Spleen (tissue), 11 donors: ENCODE measurements at regions not wholly inside any gene's neighbourhood (a gene's known extent, or its start where the extent isn't known, plus 50 kb on each side); places are given as distances from the start of the nearest gene placed in this dataset.

Experiments
- DNase-seq: peaks from one replicate; pipeline ENCODE4 v3.0.0-alpha.2; 2020
- H3K27ac ChIP-seq, 8 donors: fragments of 200-600 bp; sonication (generic) in 7 of 8; 1 replicate in 4 of 8; 2 replicates in 4 of 8; pipeline versions ENCODE4 v1.5.0 to v1.8.0; 2016 to 2021; ENCODE audit warnings: inconsistent platforms in 4 of 8, mild to moderate bottlenecking in 4 of 8, moderate library complexity in 1 of 8
- H3K27me3 ChIP-seq, 7 donors: fragments of 200-600 bp; sonication (generic) in 6 of 7; replicated peaks in 1 of 7; 1 replicate in 4 of 7; 2 replicates in 3 of 7; pipeline versions ENCODE4 v1.5.0 to v1.8.0; 2016 to 2021; ENCODE audit warnings: inconsistent platforms in 3 of 7, mild to moderate bottlenecking in 1 of 7
- H3K36me3 ChIP-seq, 6 donors: fragments of 200-600 bp; sonication (generic) in 5 of 6; 1 replicate in 4 of 6; 2 replicates in 2 of 6; pipeline versions ENCODE4 v1.5.0 to v1.8.0; 2016 to 2021; ENCODE audit warnings: inconsistent platforms in 2 of 6
- H3K4me1 ChIP-seq, 6 donors: fragments of 200-600 bp; sonication (generic) in 5 of 6; 1 replicate in 3 of 6; 2 replicates in 3 of 6; pipeline versions ENCODE4 v1.5.0 to v1.8.0; 2016 to 2021; ENCODE audit warnings: inconsistent platforms in 3 of 6
- H3K4me3 ChIP-seq, 8 donors: fragments of 200-600 bp; sonication (generic) in 7 of 8; 1 replicate in 4 of 8; 2 replicates in 4 of 8; pipeline versions ENCODE4 v1.5.0 to v1.8.0; 2016 to 2021; ENCODE audit warnings: inconsistent platforms in 4 of 8, mild to moderate bottlenecking in 4 of 8, moderate library complexity in 2 of 8
- H3K9me3 ChIP-seq, 8 donors: fragments of 200-600 bp; sonication (generic) in 7 of 8; 1 replicate in 4 of 8; 2 replicates in 4 of 8; pipeline versions ENCODE4 v1.5.0 to v1.8.0; 2016 to 2021; ENCODE audit warnings: inconsistent platforms in 4 of 8
- POLR2A ChIP-seq, 3 donors: fragments of 450-650 bp; IDR thresholded peaks; one replicate each; pipeline ENCODE4 v1.5.1; 2017; ENCODE audit warnings: antibody characterized with exemption in 3 of 3, mild to moderate bottlenecking in 1 of 3
- POLR2AphosphoS5 ChIP-seq, 3 donors: sonication (generic); formaldehyde crosslinking; IDR thresholded peaks; one replicate each; pipeline ENCODE4 v1.5.1; 2017; ENCODE audit warnings: antibody characterized with exemption in 3 of 3
- WGBS, 5 donors: extraction: QIAGEN DNeasy Blood & Tissue Kit in 3 of 5; methylation state at CpG; one replicate each; pipeline versions ENCODE4 v1.1.5 to v1.1.7; 2013 to 2018; 5-methylcytosine and 5-hydroxymethylcytosine counted together
- intact Hi-C: fragments of 100-400 bp; cut with DNase I; formaldehyde crosslinking; loops from one replicate; pipeline ENCODE4 v1.15.0; 2023; ENCODE audit warnings: low total_unique reads
- TF ChIP-seq, protein P1 (sequence below), 11 experiments: fragments of 200-600 bp in 7 of 11; fragments of 450-650 bp in 4 of 11; sonication (generic) in 4 of 11; IDR thresholded peaks in 8 of 11; conservative IDR thresholded peaks in 3 of 11; 1 replicate in 7 of 11; 2 replicates in 4 of 11; pipeline versions ENCODE4 v1.4.0 to v1.8.0; 2016 to 2021; ENCODE audit warnings: antibody characterized with exemption in 11 of 11, inconsistent platforms in 4 of 11, mild to moderate bottlenecking in 1 of 11
- donor health status: healthy with polysubstance abuse.
- donor health status: DM: no; HTN: no; CAD: no; lungs with moderate emphysema.
- donor health status: DM: no; HTN: no; CAD: no.
- donor health status: Bipolar disorder and iron deficiency.
- donor health status: healthy.
- donor health status: DM: no; HTN: no; CAD: no.
- donor health status: DM: yes; HTN: yes; CAD: no.

DNA sequence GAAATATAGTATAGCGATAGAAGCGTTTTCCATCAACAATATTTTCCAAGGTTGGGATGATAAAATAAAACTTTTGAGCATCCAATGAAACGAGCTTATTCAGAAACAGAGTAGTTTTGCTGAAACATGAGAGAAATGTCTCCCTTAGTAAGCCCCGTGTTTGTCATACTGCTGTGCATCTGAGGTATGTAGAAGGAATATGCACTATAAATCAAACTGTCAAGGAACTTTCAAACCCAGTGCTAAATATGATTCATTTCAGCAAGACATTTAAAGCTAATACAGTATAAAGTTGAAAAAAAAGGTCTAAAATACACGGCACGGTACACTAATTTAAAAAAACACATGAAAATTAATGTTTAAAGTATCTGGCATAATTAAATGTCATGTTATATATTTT, 546.2 kb downstream of the SLITRK5 start:
- no peak for DNase-seq
- WGBS, 5 donors = 68 to 81% (median 77%) methylated on average over 6 of the region's 6 CpGs
- Histone ChIP-seq H3K4me1 (no peaks in the 10 kb centered on the region), H3K4me3 (no peak overlapping the region), H3K9me3 (peaks cover 0 to 3% (median 0%) of the 10 kb centered on the region in 8 donors), H3K27ac (no peak overlapping the region), H3K36me3 (no peaks in the 10 kb centered on the region), H3K27me3 (no peaks in the 10 kb centered on the region)
- TF ChIP-seq POLR2AphosphoS5 (IDR thresholded peaks at IDR 0.05) (no peak), POLR2A (IDR thresholded peaks at IDR 0.05) (no peak)
- TF ChIP-seq, protein P1, sequence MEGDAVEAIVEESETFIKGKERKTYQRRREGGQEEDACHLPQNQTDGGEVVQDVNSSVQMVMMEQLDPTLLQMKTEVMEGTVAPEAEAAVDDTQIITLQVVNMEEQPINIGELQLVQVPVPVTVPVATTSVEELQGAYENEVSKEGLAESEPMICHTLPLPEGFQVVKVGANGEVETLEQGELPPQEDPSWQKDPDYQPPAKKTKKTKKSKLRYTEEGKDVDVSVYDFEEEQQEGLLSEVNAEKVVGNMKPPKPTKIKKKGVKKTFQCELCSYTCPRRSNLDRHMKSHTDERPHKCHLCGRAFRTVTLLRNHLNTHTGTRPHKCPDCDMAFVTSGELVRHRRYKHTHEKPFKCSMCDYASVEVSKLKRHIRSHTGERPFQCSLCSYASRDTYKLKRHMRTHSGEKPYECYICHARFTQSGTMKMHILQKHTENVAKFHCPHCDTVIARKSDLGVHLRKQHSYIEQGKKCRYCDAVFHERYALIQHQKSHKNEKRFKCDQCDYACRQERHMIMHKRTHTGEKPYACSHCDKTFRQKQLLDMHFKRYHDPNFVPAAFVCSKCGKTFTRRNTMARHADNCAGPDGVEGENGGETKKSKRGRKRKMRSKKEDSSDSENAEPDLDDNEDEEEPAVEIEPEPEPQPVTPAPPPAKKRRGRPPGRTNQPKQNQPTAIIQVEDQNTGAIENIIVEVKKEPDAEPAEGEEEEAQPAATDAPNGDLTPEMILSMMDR (IDR thresholded peaks at IDR 0.05 in 8 of 11, conservative IDR thresholded peaks at IDR 0.05 in 3 of 11) = no peak
- intact Hi-C loops = no loop called here

DNA sequence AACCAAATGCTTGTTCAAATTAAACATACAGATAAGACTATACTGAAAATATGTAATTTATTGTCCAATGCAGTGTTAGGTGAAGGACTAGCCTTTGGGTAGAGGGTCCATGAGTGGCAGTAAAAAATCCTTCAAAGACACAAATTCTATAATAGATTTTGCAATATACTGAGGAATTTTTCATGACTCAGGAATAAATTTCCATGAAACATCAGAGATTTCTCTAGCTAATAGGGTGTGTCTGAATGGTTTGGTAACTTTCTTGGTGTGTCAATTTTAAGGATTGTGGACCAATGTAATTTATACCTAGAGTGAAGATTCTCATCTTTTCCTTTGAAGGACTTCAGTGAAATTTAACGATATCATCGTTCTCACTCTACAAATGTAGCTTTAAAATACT, 546.7 kb downstream of the SLITRK5 start:
- intact Hi-C loops = no loop called here
- H3K4me1 ChIP-seq = no peaks in the 10 kb centered on the region
- WGBS, 5 donors = 88 to 94% (median 91%) methylated on average over 2 of the region's 2 CpGs
- H3K27me3 ChIP-seq = no peaks in the 10 kb centered on the region
- TF ChIP-seq POLR2A (IDR thresholded peaks at IDR 0.05) = no peak
- TF ChIP-seq, protein P1 (IDR thresholded peaks at IDR 0.05 in 8 of 11, conservative IDR thresholded peaks at IDR 0.05 in 3 of 11) = no peak
- no peak for TF ChIP-seq POLR2AphosphoS5 (IDR thresholded peaks at IDR 0.05)
- no peak overlapping the region for H3K4me3 ChIP-seq
- peaks cover 0 to 3% (median 0%) of the 10 kb centered on the region in 8 donors for H3K9me3 ChIP-seq
- no peak overlapping the region for H3K27ac ChIP-seq
- DNase-seq = no peak
- no peaks in the 10 kb centered on the region for H3K36me3 ChIP-seq

DNA sequence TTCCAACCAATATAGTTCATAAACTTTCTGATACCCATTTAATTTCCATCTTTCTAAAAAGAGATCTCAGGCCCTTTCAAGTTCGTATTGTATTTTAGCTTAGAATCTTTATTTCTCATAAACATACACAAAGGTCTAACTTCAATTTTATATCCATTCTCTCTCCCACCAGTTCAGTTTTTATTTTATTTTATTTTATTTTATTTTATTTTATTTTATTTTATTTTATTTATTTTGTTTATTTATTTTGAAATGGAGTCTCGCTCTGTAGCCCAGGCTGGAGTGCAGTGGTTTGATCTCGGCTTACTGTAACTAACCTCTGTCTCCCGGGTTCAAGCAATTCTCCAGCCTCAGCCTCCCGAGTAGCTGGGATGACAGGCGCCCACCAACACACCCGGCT, 552.8 kb downstream of the SLITRK5 start:
- Histone ChIP-seq H3K9me3 (peaks cover 0 to 10% (median 0%) of the 10 kb centered on the region in 8 donors), H3K4me1 (no peaks in the 10 kb centered on the region), H3K36me3 (no peaks in the 10 kb centered on the region), H3K27me3 (no peaks in the 10 kb centered on the region), H3K4me3 (no peak overlapping the region), H3K27ac (no peak overlapping the region)
- DNase-seq = no peak
- TF ChIP-seq, protein P1 (IDR thresholded peaks at IDR 0.05 in 8 of 11, conservative IDR thresholded peaks at IDR 0.05 in 3 of 11) = no peak
- TF ChIP-seq POLR2AphosphoS5 (IDR thresholded peaks at IDR 0.05) (no peak), POLR2A (IDR thresholded peaks at IDR 0.05) (no peak)
- WGBS, 5 donors = 91 to 96% (median 94%) methylated on average over 7 of the region's 7 CpGs
- intact Hi-C loops = no loop called here

DNA sequence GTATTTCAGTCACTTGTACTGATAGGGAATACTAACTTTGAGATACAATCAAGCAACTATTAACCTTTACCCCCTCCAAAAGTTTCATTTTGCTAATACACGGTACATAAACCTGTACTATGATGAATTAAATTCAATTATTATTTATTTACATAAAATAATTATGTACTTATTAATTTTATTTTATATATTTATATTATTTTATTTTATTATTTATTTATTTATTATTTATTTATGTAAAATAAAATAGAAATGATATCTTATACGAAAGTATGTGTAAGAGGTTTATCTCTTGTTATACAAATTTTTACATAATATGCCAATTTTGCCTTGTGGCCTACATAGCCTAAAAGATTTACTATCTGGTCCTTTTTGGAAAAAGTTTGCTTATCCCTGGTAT, 564.3 kb downstream of the SLITRK5 start:
- Histone ChIP-seq H3K4me1 (no peaks in the 10 kb centered on the region), H3K4me3 (no peak overlapping the region), H3K27ac (no peak overlapping the region), H3K36me3 (no peaks in the 10 kb centered on the region), H3K27me3 (no peaks in the 10 kb centered on the region), H3K9me3 (peaks cover 0 to 14% (median 3%) of the 10 kb centered on the region in 8 donors)
- no peak for DNase-seq
- intact Hi-C loops = no loop called here
- TF ChIP-seq, protein P1 (IDR thresholded peaks at IDR 0.05 in 8 of 11, conservative IDR thresholded peaks at IDR 0.05 in 3 of 11) = no peak
- no peak for TF ChIP-seq POLR2A (IDR thresholded peaks at IDR 0.05)
- no peak for TF ChIP-seq POLR2AphosphoS5 (IDR thresholded peaks at IDR 0.05)
- WGBS, 5 donors = 87 to 92% (median 91%) methylated on average over 2 of the region's 2 CpGs
